Choroid plexus epithelial cell (primary cell): ENCODE measurements at regions not wholly inside any gene's neighbourhood (a gene's known extent, or its start where the extent isn't known, plus 50 kb on each side); places are given as distances from the start of the nearest gene placed in this dataset.

Experiments
- DNase-seq: peaks from one replicate; pipeline ENCODE4 v3.0.0-alpha.2; 2010; ENCODE audit warnings: low read depth
- H3K4me3 ChIP-seq: 2 replicates; pipeline ENCODE4 v1.5.1; 2011; ENCODE audit warnings: low read depth, mild to moderate bottlenecking, control low read depth, low read length, moderate library complexity
- CTCF ChIP-seq: conservative IDR thresholded peaks from 2 replicates; pipeline ENCODE4 v1.5.1; 2011; ENCODE audit warnings: low read depth, mild to moderate bottlenecking, control low read depth, inconsistent platforms, low read length, moderate library complexity

GRCh38 chr3:13238687-13239466 lies 165.6 kb upstream of the IQSEC1 start:
- DNase-seq = no peak
- H3K4me3 ChIP-seq = no peak overlapping the region
- no peak for TF ChIP-seq CTCF

GRCh38 chr3:13237776-13238490 lies 164.7 kb upstream of the IQSEC1 start:
- TF ChIP-seq CTCF = no peak
- DNase-seq = no peak

GRCh38 chr3:13236557-13237173 lies 163.4 kb upstream of the IQSEC1 start:
- TF ChIP-seq CTCF = no peak
- no peak for DNase-seq
- H3K4me3 ChIP-seq = no peak overlapping the region

More at GRCh38 chr3:13237776-13238490, 164.7 kb upstream of the IQSEC1 start:
- no peak overlapping the region for H3K4me3 ChIP-seq

- H3K4me3 ChIP-seq = no peak overlapping the region
- TF ChIP-seq CTCF = no peak
- DNase-seq = no peak
These were observed 162.7 kb upstream of the IQSEC1 start for GRCh38 chr3:13235897-13236296.

GRCh38 chr3:13235079-13235478 lies 161.8 kb upstream of the IQSEC1 start:
- DNase-seq = no peak
- TF ChIP-seq CTCF = no peak
- H3K4me3 ChIP-seq = no peak overlapping the region

GRCh38 chr3:13234666-13235065 lies 161.4 kb upstream of the IQSEC1 start:
- no peak for TF ChIP-seq CTCF
- no peak for DNase-seq
- H3K4me3 ChIP-seq = no peak overlapping the region
